ENCODE measurements at regions not wholly inside any gene's neighbourhood (a gene's known extent, or its start where the extent isn't known, plus 50 kb on each side); places are given as distances from the start of the nearest gene placed in this dataset.

DNA sequence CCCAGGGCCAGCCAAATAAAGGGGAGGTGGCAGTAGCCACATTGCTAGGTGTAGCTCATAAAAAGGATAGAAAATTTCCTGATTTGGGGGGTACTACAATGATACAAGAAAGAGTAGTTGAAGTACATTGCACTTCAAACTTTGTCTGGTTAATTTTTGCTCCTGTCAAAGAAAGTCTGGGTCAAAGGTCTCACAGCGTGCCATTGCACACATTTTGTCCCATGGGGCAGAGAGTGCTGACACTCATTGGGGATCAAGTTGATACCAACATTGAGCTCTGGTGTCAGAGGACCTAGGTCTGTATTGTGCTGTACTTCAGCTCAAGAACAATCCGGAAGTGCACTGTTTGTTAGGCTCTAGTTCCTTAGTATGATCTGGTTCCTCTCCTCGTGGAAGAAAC lies 229.2 kb upstream of the AGTR2 start:
- no CpG with 5 or more reads among the region's 3 CpGs for WGBS, 2 experiments (ENCODE audit: extremely low coverage in 2 of 2, insufficient read length in 1 of 2)
- H3K9me1 ChIP-seq (ENCODE audit: insufficient read depth, low read length): no peaks in the 10 kb centered on the region
- CTCF ChIA-PET: no interaction called here

More for the DNA sequence above, 229.2 kb upstream of the AGTR2 start:
- TF ChIP-seq CTCF (conservative IDR thresholded peaks at IDR 0.05; ENCODE audit: low read depth, low read length) (no peak), RAD21 (IDR thresholded peaks at IDR 0.05; ENCODE audit: low read length) (no peak), SMC3 (IDR thresholded peaks at IDR 0.05; ENCODE audit: low read depth, low read length) (no peak), POLR2A (IDR thresholded peaks at IDR 0.05; ENCODE audit: low read depth, low read length) (no peak), NFE2L2 (IDR thresholded peaks at IDR 0.05; ENCODE audit: low read depth, low read length) (no peak), CEBPB (IDR thresholded peaks at IDR 0.05; ENCODE audit: low read depth, low read length) (no peak), MAFK (IDR thresholded peaks at IDR 0.05; ENCODE audit: low read depth, low read length) (no peak), MAZ (IDR thresholded peaks at IDR 0.05; ENCODE audit: borderline replicate concordance, low read depth, low read length) (no peak), RFX5 (IDR thresholded peaks at IDR 0.05; ENCODE audit: low read depth, low read length) (no peak), BHLHE40 (IDR thresholded peaks at IDR 0.05; ENCODE audit: low read depth, low read length) (no peak), FOS (IDR thresholded peaks at IDR 0.05; ENCODE audit: low read depth, low read length) (no peak), RCOR1 (IDR thresholded peaks at IDR 0.05; ENCODE audit: insufficient replicate concordance, low read length) (no peak), CHD1 (IDR thresholded peaks at IDR 0.05; ENCODE audit: low read depth, low read length) (no peak)
- TF ChIP-seq, protein P1, sequence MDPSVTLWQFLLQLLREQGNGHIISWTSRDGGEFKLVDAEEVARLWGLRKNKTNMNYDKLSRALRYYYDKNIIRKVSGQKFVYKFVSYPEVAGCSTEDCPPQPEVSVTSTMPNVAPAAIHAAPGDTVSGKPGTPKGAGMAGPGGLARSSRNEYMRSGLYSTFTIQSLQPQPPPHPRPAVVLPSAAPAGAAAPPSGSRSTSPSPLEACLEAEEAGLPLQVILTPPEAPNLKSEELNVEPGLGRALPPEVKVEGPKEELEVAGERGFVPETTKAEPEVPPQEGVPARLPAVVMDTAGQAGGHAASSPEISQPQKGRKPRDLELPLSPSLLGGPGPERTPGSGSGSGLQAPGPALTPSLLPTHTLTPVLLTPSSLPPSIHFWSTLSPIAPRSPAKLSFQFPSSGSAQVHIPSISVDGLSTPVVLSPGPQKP (IDR thresholded peaks at IDR 0.05; ENCODE audit: borderline replicate concordance, low read depth, low read length): no peak
- TF ChIP-seq, protein P2, sequence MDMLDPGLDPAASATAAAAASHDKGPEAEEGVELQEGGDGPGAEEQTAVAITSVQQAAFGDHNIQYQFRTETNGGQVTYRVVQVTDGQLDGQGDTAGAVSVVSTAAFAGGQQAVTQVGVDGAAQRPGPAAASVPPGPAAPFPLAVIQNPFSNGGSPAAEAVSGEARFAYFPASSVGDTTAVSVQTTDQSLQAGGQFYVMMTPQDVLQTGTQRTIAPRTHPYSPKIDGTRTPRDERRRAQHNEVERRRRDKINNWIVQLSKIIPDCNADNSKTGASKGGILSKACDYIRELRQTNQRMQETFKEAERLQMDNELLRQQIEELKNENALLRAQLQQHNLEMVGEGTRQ (IDR thresholded peaks at IDR 0.05; ENCODE audit: low read depth, low read length): no peak
- Histone ChIP-seq H4K5ac (ENCODE audit: low read depth, low read length) (no peak overlapping the region), H3K9me3 (ENCODE audit: control insufficient read depth, insufficient read depth, low read length) (peaks cover 8% of the 10 kb centered on the region; the same call in 1 of the 2 replicates), H4K8ac (ENCODE audit: low read depth in 2 of 2, low read length in 2 of 2) (no peak overlapping the region), H2AK9ac (replicated peaks; ENCODE audit: low read depth, low read length, poor library complexity) (no peak overlapping the region), H4K20me1 (ENCODE audit: insufficient read depth, low read length) (no peaks in the 10 kb centered on the region), H2BK15ac (ENCODE audit: low read depth, low read length) (no peak overlapping the region), H3K4me1 (ENCODE audit: control insufficient read depth, insufficient read depth, low read length) (no peaks in the 10 kb centered on the region), H2BK120ac (ENCODE audit: low read depth, low read length) (no peak overlapping the region), H3K36me3 (ENCODE audit: control insufficient read depth, insufficient read depth, low read length) (no peaks in the 10 kb centered on the region), H3K56ac (ENCODE audit: extremely low read depth, insufficient read depth, low read length) (no peak overlapping the region), H2BK20ac (ENCODE audit: low read depth, low read length) (no peak overlapping the region), H2AK5ac (ENCODE audit: low read depth, low read length) (no peak overlapping the region), H3K18ac (ENCODE audit: low read depth, low read length) (no peak overlapping the region), H3K27ac (ENCODE audit: insufficient read depth, low read length) (no peak overlapping the region), H4K91ac (ENCODE audit: insufficient read depth, low read depth, low read length) (no peak overlapping the region), H3K79me1 (ENCODE audit: low read depth in 1 of 2, low read length in 2 of 2) (no peaks in the 10 kb centered on the region), H3K27me3 (ENCODE audit: control insufficient read depth, insufficient read depth, low read length) (peaks cover 19% of the 10 kb centered on the region; the same call in 1 of the 2 replicates), H2BK5ac (ENCODE audit: low read depth, low read length, poor library complexity, severe bottlenecking) (no peak overlapping the region), H3K23ac (ENCODE audit: low read depth, low read length) (no peak overlapping the region), H3K4ac (ENCODE audit: low read depth, low read length) (no peak overlapping the region), H2AFZ (replicated peaks; ENCODE audit: low read length, poor library complexity) (no peak overlapping the region), H3K4me3 (ENCODE audit: insufficient read depth, low read depth, low read length) (no peak overlapping the region), H3K4me2 (ENCODE audit: low read depth, low read length) (no peak overlapping the region), H3K14ac (replicated peaks; ENCODE audit: low read depth, low read length) (no peak overlapping the region), H3K9ac (ENCODE audit: low read depth, low read length) (no peak overlapping the region)
- in situ Hi-C loops (cut with MboI; ENCODE audit: low sequenced_read_pairs): no loop called here
- dilution Hi-C loops (cut with HindIII; ENCODE audit: low sequenced_read_pairs, unreplicated experiment): no loop called here
- intact Hi-C loops (cut with micrococcal nuclease): no loop called here
- BruUV-seq (replicated peaks): no TSS peak
- DNase-seq (no peak), ATAC-seq (ENCODE audit: low read depth) (no peak)
- POLR2A ChIA-PET (ENCODE audit: unreplicated experiment): no interaction called here
